ENCODE measurements at regions not wholly inside any gene's neighbourhood (a gene's known extent, or its start where the extent isn't known, plus 50 kb on each side); places are given as distances from the start of the nearest gene placed in this dataset.

DNA sequence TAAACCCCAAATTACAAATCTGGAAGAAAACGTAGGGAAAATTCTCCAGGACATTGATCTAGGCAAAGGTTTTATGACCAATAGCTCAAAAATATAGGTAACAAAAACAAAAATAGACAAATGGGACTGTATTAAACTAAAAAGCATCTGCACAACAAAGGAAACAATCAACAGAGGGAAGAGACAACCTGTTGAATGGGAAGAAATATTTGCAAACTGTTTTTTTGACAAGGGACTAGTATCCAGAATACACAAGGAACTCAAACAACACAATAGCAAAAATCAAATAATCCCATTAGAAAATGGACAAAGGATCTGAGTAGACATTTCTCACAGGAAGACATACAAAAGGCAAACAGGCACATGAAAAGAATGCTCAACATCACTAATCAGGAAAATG lies 386.3 kb downstream of the ENC1 start:
- no peak overlapping the region for H3K27ac ChIP-seq (ENCODE audit: low read length)
- no peaks in the 10 kb centered on the region for H3K27me3 ChIP-seq (ENCODE audit: insufficient read depth, low read depth, low read length)
- TF ChIP-seq TAF1 (IDR thresholded peaks at IDR 0.05; ENCODE audit: low read depth), result no peak
- no peak for TF ChIP-seq CTCF (IDR thresholded peaks at IDR 0.05; ENCODE audit: poor library complexity, severe bottlenecking)
- TF ChIP-seq, protein P1, sequence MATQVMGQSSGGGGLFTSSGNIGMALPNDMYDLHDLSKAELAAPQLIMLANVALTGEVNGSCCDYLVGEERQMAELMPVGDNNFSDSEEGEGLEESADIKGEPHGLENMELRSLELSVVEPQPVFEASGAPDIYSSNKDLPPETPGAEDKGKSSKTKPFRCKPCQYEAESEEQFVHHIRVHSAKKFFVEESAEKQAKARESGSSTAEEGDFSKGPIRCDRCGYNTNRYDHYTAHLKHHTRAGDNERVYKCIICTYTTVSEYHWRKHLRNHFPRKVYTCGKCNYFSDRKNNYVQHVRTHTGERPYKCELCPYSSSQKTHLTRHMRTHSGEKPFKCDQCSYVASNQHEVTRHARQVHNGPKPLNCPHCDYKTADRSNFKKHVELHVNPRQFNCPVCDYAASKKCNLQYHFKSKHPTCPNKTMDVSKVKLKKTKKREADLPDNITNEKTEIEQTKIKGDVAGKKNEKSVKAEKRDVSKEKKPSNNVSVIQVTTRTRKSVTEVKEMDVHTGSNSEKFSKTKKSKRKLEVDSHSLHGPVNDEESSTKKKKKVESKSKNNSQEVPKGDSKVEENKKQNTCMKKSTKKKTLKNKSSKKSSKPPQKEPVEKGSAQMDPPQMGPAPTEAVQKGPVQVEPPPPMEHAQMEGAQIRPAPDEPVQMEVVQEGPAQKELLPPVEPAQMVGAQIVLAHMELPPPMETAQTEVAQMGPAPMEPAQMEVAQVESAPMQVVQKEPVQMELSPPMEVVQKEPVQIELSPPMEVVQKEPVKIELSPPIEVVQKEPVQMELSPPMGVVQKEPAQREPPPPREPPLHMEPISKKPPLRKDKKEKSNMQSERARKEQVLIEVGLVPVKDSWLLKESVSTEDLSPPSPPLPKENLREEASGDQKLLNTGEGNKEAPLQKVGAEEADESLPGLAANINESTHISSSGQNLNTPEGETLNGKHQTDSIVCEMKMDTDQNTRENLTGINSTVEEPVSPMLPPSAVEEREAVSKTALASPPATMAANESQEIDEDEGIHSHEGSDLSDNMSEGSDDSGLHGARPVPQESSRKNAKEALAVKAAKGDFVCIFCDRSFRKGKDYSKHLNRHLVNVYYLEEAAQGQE (IDR thresholded peaks at IDR 0.05; ENCODE audit: borderline replicate concordance), result no peak
- no peak for TF ChIP-seq SMC3 (conservative IDR thresholded peaks at IDR 0.05; ENCODE audit: poor library complexity)
- no peak for TF ChIP-seq EP300 (conservative IDR thresholded peaks at IDR 0.05; ENCODE audit: poor library complexity, severe bottlenecking)
- H3K36me3 ChIP-seq (ENCODE audit: insufficient read depth, low read length), result no peaks in the 10 kb centered on the region
- no peaks in the 10 kb centered on the region for H3F3A ChIP-seq (ENCODE audit: insufficient read depth, low read length, poor library complexity, severe bottlenecking)
- no peaks in the 10 kb centered on the region for H3K9me3 ChIP-seq (ENCODE audit: low read length)
- H2AFZ ChIP-seq (ENCODE audit: low read depth, low read length), result no peak overlapping the region
- H3K4me2 ChIP-seq (ENCODE audit: low read length), result no peak overlapping the region
- H4K20me1 ChIP-seq (ENCODE audit: insufficient read depth), result no peaks in the 10 kb centered on the region
- no peak overlapping the region for H3K4me3 ChIP-seq (ENCODE audit: low read length)
- H3K9me2 ChIP-seq (ENCODE audit: insufficient read depth, low read length), result no peaks in the 10 kb centered on the region
- no peaks in the 10 kb centered on the region for H3K79me2 ChIP-seq (replicated peaks; ENCODE audit: insufficient read depth, low read length)
- no peak overlapping the region for H3K9ac ChIP-seq (ENCODE audit: low read length)

DNA sequence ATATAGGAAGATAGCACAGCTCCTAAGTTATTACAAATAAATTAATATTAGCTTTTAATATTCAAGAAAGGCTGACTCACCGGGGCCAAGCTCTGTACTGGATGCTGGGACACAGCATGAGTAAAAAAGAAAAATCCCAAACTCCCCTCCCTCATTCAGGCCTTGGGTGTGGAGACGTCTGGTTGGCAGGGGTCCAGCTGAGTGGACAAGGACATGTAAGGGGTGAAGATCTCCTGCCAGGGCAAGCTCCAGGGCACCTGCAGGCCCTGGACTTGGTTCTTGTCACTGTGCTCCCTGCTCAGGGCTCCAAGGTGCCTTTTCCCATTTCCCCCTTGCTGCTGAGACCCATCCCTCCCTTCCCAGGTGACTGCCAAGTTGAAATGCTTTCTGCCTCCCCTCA lies 388.5 kb downstream of the ENC1 start:
- Histone ChIP-seq H3K9me2 (ENCODE audit: insufficient read depth, low read length) (no peaks in the 10 kb centered on the region), H3K79me2 (replicated peaks; ENCODE audit: insufficient read depth, low read length) (no peaks in the 10 kb centered on the region), H3K9me3 (ENCODE audit: low read length) (no peaks in the 10 kb centered on the region), H3K27me3 (ENCODE audit: insufficient read depth, low read depth, low read length) (no peaks in the 10 kb centered on the region), H2AFZ (ENCODE audit: low read depth, low read length) (no peak overlapping the region), H3K36me3 (ENCODE audit: insufficient read depth, low read length) (no peaks in the 10 kb centered on the region), H3F3A (ENCODE audit: insufficient read depth, low read length, poor library complexity, severe bottlenecking) (no peaks in the 10 kb centered on the region), H4K20me1 (ENCODE audit: insufficient read depth) (no peaks in the 10 kb centered on the region), H3K27ac (ENCODE audit: low read length) (no peak overlapping the region), H3K9ac (ENCODE audit: low read length) (no peak overlapping the region), H3K4me3 (ENCODE audit: low read length) (no peak overlapping the region), H3K4me2 (ENCODE audit: low read length) (no peak overlapping the region)
- no peak for TF ChIP-seq RAD21 (conservative IDR thresholded peaks at IDR 0.05)
- TF ChIP-seq MXI1 (conservative IDR thresholded peaks at IDR 0.05; ENCODE audit: poor library complexity, severe bottlenecking), result no peak
- no peak for TF ChIP-seq EP300 (conservative IDR thresholded peaks at IDR 0.05; ENCODE audit: poor library complexity, severe bottlenecking)
- no peak for TF ChIP-seq EZH2 (IDR thresholded peaks at IDR 0.05; ENCODE audit: borderline replicate concordance, insufficient read depth, low read length, poor library complexity, severe bottlenecking)
- no peak for TF ChIP-seq SMC3 (conservative IDR thresholded peaks at IDR 0.05; ENCODE audit: poor library complexity)
- TF ChIP-seq, protein P1 (IDR thresholded peaks at IDR 0.05; ENCODE audit: borderline replicate concordance), result no peak
- no peak for TF ChIP-seq CTCF (IDR thresholded peaks at IDR 0.05; ENCODE audit: poor library complexity, severe bottlenecking)
- TF ChIP-seq TAF1 (IDR thresholded peaks at IDR 0.05; ENCODE audit: low read depth), result no peak
- no peak for TF ChIP-seq POLR2AphosphoS5 (IDR thresholded peaks at IDR 0.05)
